Pancreas (tissue), 10 donors: ENCODE measurements at regions not wholly inside any gene's neighbourhood (a gene's known extent, or its start where the extent isn't known, plus 50 kb on each side); places are given as distances from the start of the nearest gene placed in this dataset.

ENCODE experiments used
- ATAC-seq, 4 donors: fragments of 200-7000 bp; cut with Tn5 transposase; one replicate each; pipeline versions ENCODE4 v1.8.0 to v1.9.1; 2020; ENCODE audit warnings: mild to moderate bottlenecking in 4 of 4, moderate library complexity in 4 of 4
- DNase-seq, 6 donors: peaks; one replicate each; pipeline ENCODE4 v3.0.0-alpha.2; 2020
- FAIRE-seq: peaks from 2 replicates; lab custom pipeline; 2012; peaks lifted over from hg19 to GRCh38; lab: Jason Lieb, UNC
- H3K27ac ChIP-seq, 4 donors: fragments of 200-600 bp; sonication (generic); 1 replicate in 3 of 4; 2 replicates in 1 of 4; pipeline versions ENCODE4 v1.5.0 to v1.8.0; 2020
- H3K27me3 ChIP-seq, 4 donors: fragments of 200-600 bp; one replicate each; pipeline ENCODE4 v1.8.0; 2021
- H3K36me3 ChIP-seq, 3 donors: fragments of 200-600 bp; sonication (generic) in 1 of 3; one replicate each; pipeline versions ENCODE4 v1.5.0 to v1.8.0; 2020 to 2021
- H3K4me1 ChIP-seq, 3 donors: fragments of 200-600 bp; one replicate each; pipeline ENCODE4 v1.8.0; 2021
- H3K4me3 ChIP-seq, 4 donors: fragments of 200-600 bp; sonication (generic) in 2 of 4; one replicate each; pipeline versions ENCODE4 v1.5.0 to v1.8.0; 2020 to 2021
- H3K9me3 ChIP-seq, 4 donors: fragments of 200-600 bp; one replicate each; pipeline ENCODE4 v1.8.0; 2021
- CTCF ChIP-seq, 4 donors: fragments of 200-600 bp; sonication (generic) in 3 of 4; IDR thresholded peaks; one replicate each; pipeline versions ENCODE4 v1.5.0 to v1.8.0; 2021; ENCODE audit warnings: antibody characterized with exemption in 4 of 4
- WGBS, 2 donors: extraction: QIAGEN DNeasy Blood & Tissue Kit; methylation state at CpG; one replicate each; pipeline ENCODE4 v1.1.7; 2013; 5-methylcytosine and 5-hydroxymethylcytosine counted together
- intact Hi-C, 3 donors: fragments of 100-400 bp; cut with DNase I; formaldehyde crosslinking; loops; one replicate each; pipeline versions ENCODE4 v1.11.1 to v1.14.2; 2022
- donor health status: healthy with polysubstance abuse.
- donor health status: DM: no; HTN: no; CAD: no; lungs with moderate emphysema.
- donor health status: DM: no; HTN: no; CAD: no.
- donor health status: control.
- donor health status: control.
- donor health status: Bipolar disorder and iron deficiency.
- donor health status: DM: yes; HTN: yes; CAD: no.
- donor health status: DM: no; HTN: no; CAD: no.
- donor health status: DM: no; HTN: no; CAD: no.
- donor health status: DM: yes; HTN: yes; CAD: no.

- Histone ChIP-seq H3K27ac (no peak overlapping the region), H3K9me3 (no peaks in the 10 kb centered on the region), H3K4me3 (no peak overlapping the region), H3K4me1 (peaks cover 0 to 4% (median 0%) of the 10 kb centered on the region in 3 donors), H3K36me3 (no peaks in the 10 kb centered on the region), H3K27me3 (no peaks in the 10 kb centered on the region)
- 77 to 82% methylated on average over 4 of the region's 4 CpGs for WGBS, 2 donors
- intact Hi-C loops: no loop called here
- no peak for DNase-seq
- TF ChIP-seq CTCF (IDR thresholded peaks at IDR 0.05): no peak
- FAIRE-seq: no peak
- peak in 2 of 4 donors; percentile 16 to 24 for ATAC-seq
Measured at GRCh38 chr2:67065046-67065445, 332.1 kb upstream of the ETAA1 start.

GRCh38 chr2:67066782-67067181 is 330.4 kb upstream of the ETAA1 start:
- Histone ChIP-seq H3K9me3 (no peaks in the 10 kb centered on the region), H3K4me1 (peaks cover 0 to 4% (median 0%) of the 10 kb centered on the region in 3 donors), H3K36me3 (no peaks in the 10 kb centered on the region), H3K4me3 (no peak overlapping the region), H3K27ac (no peak overlapping the region), H3K27me3 (no peaks in the 10 kb centered on the region)
- no peak for TF ChIP-seq CTCF (IDR thresholded peaks at IDR 0.05)
- ATAC-seq (no peak), FAIRE-seq (no peak), DNase-seq (no peak)
- intact Hi-C loops: no loop called here
- WGBS, 2 donors: 96 to 97% methylated on average over 3 of the region's 3 CpGs

GRCh38 chr2:67067656-67068055 is 329.5 kb upstream of the ETAA1 start:
- FAIRE-seq: no peak
- peaks cover 0 to 4% (median 0%) of the 10 kb centered on the region in 3 donors for H3K4me1 ChIP-seq
- intact Hi-C loops: no loop called here

GRCh38 chr2:67070826-67071225 is 326.3 kb upstream of the ETAA1 start:
- intact Hi-C loops: no loop called here
- no peak overlapping the region for H3K4me3 ChIP-seq
- ATAC-seq: no peak
- no peaks in the 10 kb centered on the region for H3K36me3 ChIP-seq
- no peak for TF ChIP-seq CTCF (IDR thresholded peaks at IDR 0.05)
- no peaks in the 10 kb centered on the region for H3K27me3 ChIP-seq
- FAIRE-seq: no peak
- DNase-seq: no peak
- WGBS, 2 donors: 74 to 94% methylated on average over 1 of the region's 1 CpG
- no peaks in the 10 kb centered on the region for H3K4me1 ChIP-seq
- H3K27ac ChIP-seq: no peak overlapping the region
- H3K9me3 ChIP-seq: no peaks in the 10 kb centered on the region

More at GRCh38 chr2:67067656-67068055, 329.5 kb upstream of the ETAA1 start:
- DNase-seq: no peak
- no peak overlapping the region for H3K27ac ChIP-seq
- no peak for TF ChIP-seq CTCF (IDR thresholded peaks at IDR 0.05)
- H3K36me3 ChIP-seq: no peaks in the 10 kb centered on the region
- H3K9me3 ChIP-seq: no peaks in the 10 kb centered on the region
- no peak for ATAC-seq
- no peaks in the 10 kb centered on the region for H3K27me3 ChIP-seq
- no peak overlapping the region for H3K4me3 ChIP-seq

- no peak for FAIRE-seq
- TF ChIP-seq CTCF (IDR thresholded peaks at IDR 0.05): no peak
- no peak for ATAC-seq
- intact Hi-C loops: no loop called here
- Histone ChIP-seq H3K4me3 (no peak overlapping the region), H3K4me1 (no peaks in the 10 kb centered on the region), H3K27ac (no peak overlapping the region), H3K36me3 (no peaks in the 10 kb centered on the region), H3K27me3 (no peaks in the 10 kb centered on the region), H3K9me3 (no peaks in the 10 kb centered on the region)
- 89 to 94% methylated on average over 7 of the region's 7 CpGs for WGBS, 2 donors
- DNase-seq: no peak
Measured at GRCh38 chr2:67075056-67075455, 322.1 kb upstream of the ETAA1 start.
